SW480 (cell line): ENCODE measurements at regions not wholly inside any gene's neighbourhood (a gene's known extent, or its start where the extent isn't known, plus 50 kb on each side); places are given as distances from the start of the nearest gene placed in this dataset.
"Not testable (repeated sequence)": the region's sequence is repeated elsewhere in the genome, so short reads cannot be mapped to it uniquely, and the experiment has no call there.

Source experiments
- DNase-seq: peaks from one replicate; pipeline ENCODE4 v3.0.0-alpha.2; 2016; ENCODE audit warnings: low spot score

DNA sequence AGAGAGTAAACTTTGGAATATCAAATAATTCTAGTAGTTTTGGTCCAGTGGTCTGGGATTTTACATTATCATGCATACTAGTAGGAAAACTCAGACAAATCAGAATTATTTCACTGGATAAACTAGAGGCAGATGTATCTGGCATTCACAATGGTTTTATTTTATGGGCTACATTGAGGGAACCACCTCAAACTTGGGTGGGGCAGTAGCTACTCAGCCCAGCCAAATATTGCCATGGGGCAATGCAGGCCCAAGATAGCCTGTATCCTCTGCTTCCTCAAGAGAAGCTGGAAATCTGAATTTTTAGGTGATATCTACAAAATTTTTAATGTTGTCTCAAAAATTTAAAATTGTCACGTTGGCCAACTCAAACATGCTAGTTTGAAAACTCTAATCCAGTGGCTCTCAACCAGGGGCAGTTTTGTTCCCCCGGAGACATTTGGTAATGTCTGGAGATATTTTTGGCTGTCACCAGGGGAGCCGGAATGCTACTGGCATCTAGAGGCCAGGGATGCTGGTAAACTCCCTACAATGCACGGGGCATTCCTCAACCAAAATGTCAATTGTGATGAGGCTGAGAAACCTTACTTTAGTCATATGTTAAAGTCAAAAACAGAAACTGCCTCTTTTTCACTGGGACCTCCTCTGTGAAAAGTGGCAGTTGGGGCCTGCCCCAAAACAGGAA lies 172.8 kb upstream of the SPRED2 start:
- no peak for DNase-seq

- DNase-seq = peak; percentile 64
These were observed 171.8 kb upstream of the SPRED2 start for GRCh38 chr2:65604246-65604645.

- DNase-seq = no peak
These were observed 170.3 kb upstream of the SPRED2 start for GRCh38 chr2:65602603-65603235.

- not testable (repeated sequence) for DNase-seq
These were observed 168.5 kb upstream of the SPRED2 start for GRCh38 chr2:65600871-65601270.

DNA sequence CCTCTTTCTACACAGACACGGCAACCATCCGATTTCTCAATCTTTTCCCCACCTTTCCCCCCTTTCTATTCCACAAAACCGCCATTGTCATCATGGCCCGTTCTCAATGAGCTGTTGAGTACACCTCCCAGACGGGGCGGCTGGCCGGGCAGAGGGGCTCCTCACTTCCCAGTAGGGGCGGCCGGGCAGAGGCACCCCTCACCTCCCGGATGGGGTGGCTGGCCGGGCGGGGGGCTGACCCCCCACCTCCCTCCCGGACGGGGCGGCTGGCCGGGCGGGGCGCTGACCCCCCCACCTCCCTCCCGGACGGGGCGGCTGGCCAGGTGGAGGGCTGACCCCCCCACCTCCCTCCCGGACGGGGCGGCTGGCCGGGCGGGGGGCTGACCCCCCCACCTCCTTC lies 168.0 kb upstream of the SPRED2 start:
- not testable (repeated sequence) for DNase-seq

DNA sequence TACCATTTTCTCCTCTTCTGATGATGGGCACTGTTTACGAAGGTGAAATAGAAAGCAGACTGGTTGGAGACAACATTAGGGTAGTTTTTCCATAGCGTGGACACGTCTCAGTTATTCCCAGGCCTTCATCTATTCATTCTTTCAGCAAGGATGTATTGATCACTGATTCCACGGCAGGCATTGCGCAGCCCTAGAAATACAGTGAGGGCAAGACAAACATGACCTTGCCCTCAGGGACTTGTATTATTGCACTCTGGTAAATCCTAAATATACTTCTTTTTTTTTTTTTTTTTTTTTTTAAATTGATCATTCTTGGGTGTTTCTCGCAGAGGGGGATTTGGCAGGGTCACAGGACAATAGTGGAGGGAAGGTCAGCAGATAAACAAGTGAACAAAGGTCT lies 167.3 kb upstream of the SPRED2 start:
- DNase-seq = no peak

GRCh38 chr2:65598996-65599395 lies 166.6 kb upstream of the SPRED2 start:
- DNase-seq = no peak

DNA sequence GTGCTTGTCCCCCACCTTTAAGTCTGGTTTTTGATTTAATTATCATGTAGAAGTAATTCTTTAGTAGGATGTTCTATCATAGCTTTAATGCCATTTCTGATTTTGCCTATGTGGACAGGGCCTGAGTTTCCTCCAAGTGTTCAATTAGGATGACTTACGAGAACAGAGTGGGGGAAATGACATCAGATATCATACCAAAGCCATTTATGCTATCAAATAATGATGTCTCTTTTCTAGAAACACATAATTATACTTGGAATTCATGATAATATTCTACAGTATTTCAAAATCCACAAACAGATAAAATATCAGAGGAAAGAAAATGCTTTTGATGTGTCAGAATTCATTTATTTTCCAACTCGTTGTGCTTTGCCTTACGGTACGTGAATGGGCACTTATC lies 165.9 kb upstream of the SPRED2 start:
- no peak for DNase-seq

- no peak for DNase-seq
These were observed 163.2 kb upstream of the SPRED2 start for GRCh38 chr2:65595630-65596029.

GRCh38 chr2:65594150-65594549 lies 161.8 kb upstream of the SPRED2 start:
- DNase-seq = no peak

DNA sequence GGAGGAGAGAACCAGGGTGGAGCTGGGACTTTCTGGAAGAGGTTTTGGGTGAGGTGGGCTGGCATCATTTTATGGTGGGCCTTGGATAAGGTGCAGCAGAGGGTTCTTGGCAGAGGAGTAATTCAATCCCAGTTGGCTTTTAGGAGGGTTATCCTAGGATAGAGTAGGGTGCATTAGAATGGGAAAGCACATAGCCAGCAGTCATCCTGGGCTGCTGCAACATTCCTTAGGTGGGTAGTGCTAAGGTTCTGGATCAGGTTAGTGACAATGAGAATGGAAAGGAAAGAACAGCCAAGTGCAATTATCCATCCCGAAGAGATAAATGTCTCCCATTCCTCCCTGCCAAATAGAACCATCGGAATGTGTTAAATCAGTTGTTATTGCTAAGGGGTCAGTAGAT lies 157.3 kb upstream of the SPRED2 start:
- no peak for DNase-seq

DNA sequence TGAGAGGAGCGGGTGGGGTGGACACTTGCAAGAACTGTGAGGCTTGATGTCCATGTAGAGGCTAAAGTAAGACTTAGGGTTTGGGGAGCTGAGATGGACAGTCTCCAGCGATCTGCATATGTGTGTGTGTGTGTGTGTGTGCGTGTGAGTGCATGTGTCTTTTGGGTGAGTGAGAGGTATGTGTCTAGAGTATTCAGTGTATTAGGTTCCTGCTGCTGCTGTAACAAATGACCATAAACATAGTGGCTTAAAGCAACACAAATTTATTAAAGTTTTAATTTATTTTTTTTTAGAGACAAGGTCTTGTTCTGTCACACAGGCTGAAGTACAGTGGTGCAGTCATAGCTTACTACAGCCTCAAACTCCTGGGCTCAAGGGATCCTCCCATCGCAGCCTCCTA lies 155.4 kb upstream of the SPRED2 start:
- DNase-seq = no peak

- DNase-seq = no peak
These were observed 154.1 kb upstream of the SPRED2 start for GRCh38 chr2:65586516-65586915.

GRCh38 chr2:65583061-65583460 lies 150.7 kb upstream of the SPRED2 start:
- DNase-seq = no peak

- no peak for DNase-seq
These were observed 150.0 kb upstream of the SPRED2 start for GRCh38 chr2:65582364-65582763.

- no peak for DNase-seq
These were observed 148.4 kb upstream of the SPRED2 start for GRCh38 chr2:65580824-65581223.

GRCh38 chr2:65579506-65580235 lies 147.3 kb upstream of the SPRED2 start:
- no peak for DNase-seq

GRCh38 chr2:65577654-65578053 lies 145.3 kb upstream of the SPRED2 start:
- no peak for DNase-seq

DNA sequence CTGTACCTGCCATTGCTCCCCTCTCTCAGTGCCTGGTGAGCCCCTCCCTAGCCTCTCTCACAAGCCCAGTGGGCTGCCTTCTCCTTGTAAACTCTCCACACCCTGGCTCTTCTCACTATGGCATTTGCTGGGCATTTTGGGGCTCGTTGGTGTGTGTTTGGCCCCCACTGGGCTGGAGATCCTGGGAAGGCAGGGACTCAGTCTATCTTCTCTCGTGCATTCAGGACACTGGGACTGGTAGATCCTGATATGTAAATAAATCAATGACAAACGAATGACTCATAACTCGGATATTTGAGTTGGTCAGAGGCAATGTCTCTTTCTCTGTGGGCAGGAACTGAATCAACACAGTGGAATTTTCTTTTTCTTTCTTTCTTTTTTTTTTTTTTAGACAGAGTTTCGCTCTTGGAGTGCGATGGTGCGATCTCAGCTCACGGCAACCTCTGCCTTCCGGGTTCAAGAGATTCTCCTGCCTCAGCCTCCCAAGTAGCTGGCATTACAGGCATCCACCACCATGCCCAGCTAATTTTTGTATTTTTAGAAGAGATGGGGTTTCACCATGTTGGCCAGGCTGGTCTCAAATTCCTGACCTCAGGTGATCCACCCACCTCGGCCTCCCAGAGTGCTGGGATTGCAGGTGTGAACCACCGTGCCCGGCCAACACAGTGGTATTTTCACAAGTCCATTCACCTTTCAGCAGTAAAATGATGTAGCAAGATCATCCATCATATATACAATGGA lies 144.6 kb upstream of the SPRED2 start:
- peak; percentile 98 for DNase-seq

- no peak for DNase-seq
These were observed 143.9 kb upstream of the SPRED2 start for GRCh38 chr2:65576278-65576677.

DNA sequence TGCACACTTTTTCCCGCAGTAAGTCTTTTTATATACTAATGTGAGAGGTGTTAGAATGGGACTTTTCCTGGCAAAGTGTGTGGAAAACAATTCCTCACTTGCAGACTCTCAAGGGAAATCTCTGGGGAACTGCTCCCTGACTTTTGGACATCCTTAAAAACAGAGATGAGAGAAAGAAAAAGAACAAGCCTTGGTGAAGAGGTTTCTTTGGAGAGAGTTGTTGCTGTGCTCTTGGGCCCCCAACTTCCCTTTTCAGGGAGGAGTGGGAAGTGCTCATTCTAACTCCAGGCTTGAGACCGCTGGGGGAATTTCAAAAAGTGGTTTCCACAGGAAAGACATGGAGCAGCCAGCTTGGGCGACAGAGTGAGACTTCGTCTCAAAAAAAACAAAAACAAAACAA lies 142.6 kb upstream of the SPRED2 start:
- DNase-seq = no peak

DNA sequence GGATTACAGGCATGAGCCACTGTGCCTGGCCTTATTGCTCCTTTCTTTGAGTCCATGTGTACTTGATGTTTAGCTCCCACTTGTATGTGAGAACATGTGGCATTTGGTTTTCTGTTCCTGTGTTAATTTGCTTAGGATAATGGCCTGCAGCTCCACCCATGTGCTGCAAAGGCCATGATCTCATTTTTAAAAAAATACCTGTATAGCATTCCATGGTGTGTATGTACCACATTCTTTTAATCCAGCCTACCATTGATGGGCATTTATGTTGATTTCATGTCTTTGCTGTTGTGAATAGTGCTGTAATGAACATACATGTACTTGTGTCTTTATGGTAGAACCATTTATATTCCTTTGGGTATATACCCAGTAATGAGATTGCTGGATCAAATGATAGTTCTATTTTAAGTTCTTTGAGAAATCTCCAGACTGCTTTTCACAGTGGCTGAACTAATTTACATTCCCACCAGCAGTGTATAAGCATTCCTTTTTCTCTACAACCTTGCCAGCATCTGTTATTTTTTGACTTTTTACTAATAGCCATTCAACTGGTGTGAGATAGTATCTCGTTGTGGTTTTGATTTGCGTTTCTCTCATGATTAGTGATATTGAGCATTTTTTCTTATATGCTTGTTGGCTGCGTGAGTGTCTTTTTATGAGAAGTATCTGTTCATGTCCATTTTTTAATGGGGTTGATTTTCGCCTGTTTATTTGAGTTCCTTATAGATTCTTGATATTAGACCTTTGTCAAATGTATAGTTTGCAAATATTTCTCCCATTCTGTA lies 136.4 kb upstream of the SPRED2 start:
- not testable (repeated sequence) for DNase-seq
